Transverse colon (tissue), 4 donors: ENCODE measurements at regions not wholly inside any gene's neighbourhood (a gene's known extent, or its start where the extent isn't known, plus 50 kb on each side); places are given as distances from the start of the nearest gene placed in this dataset.

Experiments used
- CTCF ChIP-seq, 5 experiments: fragments of 200-600 bp in 3 of 5; fragments of 450-650 bp in 2 of 5; sonication (generic) in 3 of 5; IDR thresholded peaks; 1 replicate in 2 of 5; 2 replicates in 3 of 5; pipeline ENCODE4 v1.5.1; 2016 to 2017; ENCODE audit warnings: antibody characterized with exemption in 5 of 5, inconsistent platforms in 3 of 5, mild to moderate bottlenecking in 2 of 5, moderate library complexity in 1 of 5
- POLR2AphosphoS5 ChIP-seq, 3 donors: sonication (generic); formaldehyde crosslinking; IDR thresholded peaks; one replicate each; pipeline ENCODE4 v1.6.1; 2016; ENCODE audit warnings: antibody characterized with exemption in 3 of 3

- TF ChIP-seq CTCF (IDR thresholded peaks at IDR 0.05) (no peak), POLR2AphosphoS5 (IDR thresholded peaks at IDR 0.05) (no peak)
Measured at GRCh38 chr11:105206633-105207032, 67.1 kb upstream of the CARD18 start.
